Progenitor cell of endocrine pancreas (in vitro differentiated cells): ENCODE measurements at regions not wholly inside any gene's neighbourhood (a gene's known extent, or its start where the extent isn't known, plus 50 kb on each side); places are given as distances from the start of the nearest gene placed in this dataset.

ENCODE experiments used
- DNase-seq: peaks from one replicate; pipeline ENCODE4 v3.0.0; 2021; ENCODE audit warnings: low spot score; ENCODE audit not compliant: unreplicated experiment
- H3K27ac Mint-ChIP-seq: 2 replicates; pipeline ENCODE4 v1.8.0; 2021; ENCODE audit warnings: mild to moderate bottlenecking, moderate library complexity, mixed read lengths
- H3K27me3 Mint-ChIP-seq: 2 replicates; pipeline ENCODE4 v1.8.0; 2021; ENCODE audit warnings: mixed read lengths
- H3K36me3 Mint-ChIP-seq: 2 replicates; pipeline ENCODE4 v1.8.0; 2022; ENCODE audit warnings: mixed read lengths; ENCODE audit not compliant: insufficient read depth
- H3K4me1 Mint-ChIP-seq: 2 replicates; pipeline ENCODE4 v1.8.0; 2021; ENCODE audit warnings: low read depth, mixed read lengths
- H3K4me3 Mint-ChIP-seq: 2 replicates; pipeline ENCODE4 v1.8.0; 2021; ENCODE audit warnings: low read depth, mild to moderate bottlenecking, moderate library complexity, mixed read lengths
- H3K9me3 Mint-ChIP-seq: 2 replicates; pipeline ENCODE4 v1.8.0; 2021; ENCODE audit warnings: low read depth, mixed read lengths
- TF ChIP-seq, protein P1 (sequence below): fragments of 200-600 bp; sonication (generic); IDR thresholded peaks from one replicate; pipeline ENCODE4 v1.5.0; 2021; ENCODE audit warnings: antibody characterized with exemption, mild to moderate bottlenecking; ENCODE audit not compliant: unreplicated experiment

DNA sequence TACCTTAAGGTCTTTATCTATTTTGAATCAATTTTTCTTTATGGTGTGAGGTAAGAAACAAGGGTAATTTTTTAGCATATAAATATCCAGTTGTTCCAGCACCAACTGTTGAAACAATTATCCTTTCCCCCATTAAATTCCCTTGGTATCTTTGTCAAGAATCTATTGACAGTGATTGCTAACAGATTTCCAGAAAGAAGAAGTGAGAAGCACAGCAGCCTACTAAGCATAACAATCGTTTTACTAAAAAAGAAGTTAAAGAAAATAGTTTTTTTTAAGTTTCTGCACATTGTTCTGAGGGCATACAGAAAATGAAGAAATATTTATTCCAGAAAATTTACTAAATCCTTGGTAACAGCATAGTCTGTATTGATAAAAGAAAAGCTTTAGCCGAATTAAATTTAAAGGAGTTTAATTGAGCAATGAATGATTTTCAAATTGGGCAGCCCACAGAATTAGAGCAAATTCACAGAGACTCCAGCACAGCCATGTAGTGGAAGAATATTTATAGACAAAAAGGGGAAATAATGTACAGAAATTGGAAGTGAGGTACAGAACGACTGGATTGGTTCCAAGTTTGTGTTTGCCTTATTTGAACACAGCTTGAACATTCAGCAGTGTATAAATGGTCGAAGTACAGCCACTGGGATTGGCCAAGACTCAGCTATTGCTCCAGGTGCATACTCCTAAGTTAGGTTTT lies 97.9 kb upstream of the UST start:
- no peak for DNase-seq
- H3K9me3 Mint-ChIP-seq: peaks cover 17% of the 10 kb centered on the region
- peaks cover 4% of the 10 kb centered on the region for H3K36me3 Mint-ChIP-seq
- H3K27ac Mint-ChIP-seq: no peak overlapping the region
- no peak overlapping the region for H3K4me3 Mint-ChIP-seq
- peaks cover 11% of the 10 kb centered on the region for H3K4me1 Mint-ChIP-seq
- TF ChIP-seq, protein P1, sequence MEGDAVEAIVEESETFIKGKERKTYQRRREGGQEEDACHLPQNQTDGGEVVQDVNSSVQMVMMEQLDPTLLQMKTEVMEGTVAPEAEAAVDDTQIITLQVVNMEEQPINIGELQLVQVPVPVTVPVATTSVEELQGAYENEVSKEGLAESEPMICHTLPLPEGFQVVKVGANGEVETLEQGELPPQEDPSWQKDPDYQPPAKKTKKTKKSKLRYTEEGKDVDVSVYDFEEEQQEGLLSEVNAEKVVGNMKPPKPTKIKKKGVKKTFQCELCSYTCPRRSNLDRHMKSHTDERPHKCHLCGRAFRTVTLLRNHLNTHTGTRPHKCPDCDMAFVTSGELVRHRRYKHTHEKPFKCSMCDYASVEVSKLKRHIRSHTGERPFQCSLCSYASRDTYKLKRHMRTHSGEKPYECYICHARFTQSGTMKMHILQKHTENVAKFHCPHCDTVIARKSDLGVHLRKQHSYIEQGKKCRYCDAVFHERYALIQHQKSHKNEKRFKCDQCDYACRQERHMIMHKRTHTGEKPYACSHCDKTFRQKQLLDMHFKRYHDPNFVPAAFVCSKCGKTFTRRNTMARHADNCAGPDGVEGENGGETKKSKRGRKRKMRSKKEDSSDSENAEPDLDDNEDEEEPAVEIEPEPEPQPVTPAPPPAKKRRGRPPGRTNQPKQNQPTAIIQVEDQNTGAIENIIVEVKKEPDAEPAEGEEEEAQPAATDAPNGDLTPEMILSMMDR: no peak
- no peaks in the 10 kb centered on the region for H3K27me3 Mint-ChIP-seq

GRCh38 chr6:148649454-148649963 lies 97.3 kb upstream of the UST start:
- Mint-ChIP-seq H3K36me3 (peaks cover 5% of the 10 kb centered on the region), H3K9me3 (peaks cover 17% of the 10 kb centered on the region)

DNA sequence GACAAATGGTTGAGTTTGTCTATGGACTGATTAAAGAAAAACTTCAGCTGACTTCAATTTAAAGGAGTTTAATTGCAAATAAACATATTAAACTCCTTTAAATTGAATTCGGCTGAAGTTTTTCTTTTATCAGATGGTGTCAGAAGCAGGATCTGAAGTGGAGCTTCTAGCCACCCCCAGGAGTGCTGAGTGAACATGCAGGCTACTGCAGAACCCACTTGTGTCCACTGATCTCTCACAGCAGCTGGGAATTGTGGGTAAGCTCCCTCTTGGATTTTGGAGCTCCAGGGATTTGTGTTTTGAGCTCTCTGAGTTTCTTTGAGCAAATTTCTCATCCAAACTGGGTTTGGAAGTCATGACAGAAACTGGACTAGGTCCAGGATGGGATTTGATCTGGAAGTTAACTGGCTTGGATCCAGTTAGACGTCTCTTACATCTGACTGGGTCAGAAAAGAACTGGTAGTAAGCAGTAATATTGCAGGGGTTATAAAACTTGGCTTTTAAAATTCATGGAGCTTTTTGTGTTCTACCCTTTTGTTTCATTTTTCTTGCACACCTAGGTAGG lies 95.8 kb upstream of the UST start:
- TF ChIP-seq, protein P1: no peak
- H3K4me1 Mint-ChIP-seq: no peaks in the 10 kb centered on the region
- DNase-seq: no peak
- H3K4me3 Mint-ChIP-seq: no peak overlapping the region
- H3K9me3 Mint-ChIP-seq: peaks cover 21% of the 10 kb centered on the region
- H3K27ac Mint-ChIP-seq: no peak overlapping the region
- no peaks in the 10 kb centered on the region for H3K27me3 Mint-ChIP-seq
- H3K36me3 Mint-ChIP-seq: peaks cover 5% of the 10 kb centered on the region

More at GRCh38 chr6:148649454-148649963, 97.3 kb upstream of the UST start:
- no peak for DNase-seq
- Mint-ChIP-seq H3K27ac (no peak overlapping the region), H3K4me1 (peaks cover 8% of the 10 kb centered on the region), H3K27me3 (no peaks in the 10 kb centered on the region), H3K4me3 (no peak overlapping the region)
- TF ChIP-seq, protein P1: no peak

DNA sequence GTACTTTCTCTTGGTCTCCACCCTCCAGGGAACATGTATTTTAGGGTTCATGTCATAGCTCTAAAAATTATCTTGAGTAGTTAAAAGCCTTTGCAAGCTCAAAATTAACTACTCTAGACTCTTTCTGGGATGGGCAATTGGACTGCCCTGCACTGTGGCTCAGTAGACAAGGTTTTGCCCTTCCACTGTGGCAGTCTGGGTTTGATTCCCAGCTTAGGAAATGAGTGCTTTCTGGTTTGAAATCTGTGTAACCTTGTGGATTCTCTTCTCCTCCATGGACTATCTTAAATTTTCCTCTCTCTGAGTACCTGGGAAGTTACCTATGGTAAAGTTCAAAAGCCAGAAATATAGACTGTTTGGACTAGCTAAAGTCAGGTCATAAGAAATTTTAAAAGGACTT lies 94.6 kb upstream of the UST start:
- Mint-ChIP-seq H3K4me1 (no peaks in the 10 kb centered on the region), H3K36me3 (peaks cover 5% of the 10 kb centered on the region), H3K27me3 (no peaks in the 10 kb centered on the region), H3K4me3 (no peak overlapping the region), H3K27ac (no peak overlapping the region), H3K9me3 (peaks cover 29% of the 10 kb centered on the region)
- no peak for DNase-seq
- TF ChIP-seq, protein P1: no peak

GRCh38 chr6:148653138-148653776 lies 93.6 kb upstream of the UST start:
- Mint-ChIP-seq H3K9me3 (peaks cover 37% of the 10 kb centered on the region), H3K27ac (no peak overlapping the region), H3K36me3 (peaks cover 5% of the 10 kb centered on the region), H3K4me3 (no peak overlapping the region), H3K27me3 (no peaks in the 10 kb centered on the region), H3K4me1 (no peaks in the 10 kb centered on the region)
- TF ChIP-seq, protein P1: no peak
- no peak for DNase-seq
